Ishikawa (cell line): ENCODE measurements at regions not wholly inside any gene's neighbourhood (a gene's known extent, or its start where the extent isn't known, plus 50 kb on each side); places are given as distances from the start of the nearest gene placed in this dataset.

ENCODE experiments used
- EGR1 ChIP-seq: IDR thresholded peaks from 2 replicates; pipeline ENCODE4 v1.6.1; 2012
- EP300 ChIP-seq: IDR thresholded peaks from 2 replicates; pipeline ENCODE4 v1.6.1; 2012; ENCODE audit warnings: borderline replicate concordance
- FOXM1 ChIP-seq: IDR thresholded peaks from 2 replicates; pipeline ENCODE4 v1.6.1; 2012; ENCODE audit warnings: low read depth, borderline replicate concordance
- NFIC ChIP-seq: IDR thresholded peaks from 2 replicates; pipeline ENCODE4 v1.6.1; 2012
- RAD21 ChIP-seq: IDR thresholded peaks from 2 replicates; pipeline ENCODE4 v1.6.1; 2012; ENCODE audit warnings: low read depth
- TAF1 ChIP-seq: IDR thresholded peaks from 2 replicates; pipeline ENCODE4 v1.6.1; 2012; ENCODE audit warnings: low read depth, mild to moderate bottlenecking
- TCF12 ChIP-seq: IDR thresholded peaks from 2 replicates; pipeline ENCODE4 v1.6.1; 2012; ENCODE audit warnings: low read depth
- YY1 ChIP-seq: IDR thresholded peaks from 2 replicates; pipeline ENCODE4 v1.6.1; 2012; ENCODE audit warnings: low read depth
- ZBTB7A ChIP-seq: IDR thresholded peaks from 2 replicates; pipeline ENCODE4 v1.6.1; 2012; ENCODE audit warnings: low read depth
- TF ChIP-seq, protein P1 (sequence below): IDR thresholded peaks from 2 replicates; pipeline ENCODE4 v1.6.1; 2012; ENCODE audit warnings: low read depth, mild to moderate bottlenecking
- TF ChIP-seq, protein P2 (sequence below): IDR thresholded peaks from 2 replicates; pipeline ENCODE4 v1.6.1; 2012

DNA sequence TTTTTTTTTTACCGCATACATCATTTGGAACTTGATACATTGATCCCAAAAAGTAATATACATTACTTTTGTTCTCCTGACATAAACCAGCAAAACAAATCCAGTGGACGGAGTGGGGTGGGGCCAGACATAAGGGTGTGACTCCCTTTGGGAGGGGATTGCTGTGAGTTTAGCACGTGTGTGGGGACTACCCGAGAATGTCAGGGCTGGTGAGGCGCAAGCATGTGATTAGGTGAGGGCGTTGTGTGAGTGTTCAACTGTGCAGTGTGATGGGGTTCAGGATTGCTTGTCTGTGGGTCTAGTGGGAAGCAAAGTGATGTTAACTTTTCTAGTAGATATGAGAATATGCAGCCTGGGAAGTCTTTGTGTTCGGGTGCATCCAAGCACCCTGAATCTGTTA, 468.0 kb downstream of the TSHZ3 start:
- TF ChIP-seq TCF12 (no peak), EP300 (no peak), RAD21 (no peak), EGR1 (no peak), ZBTB7A (no peak), TAF1 (no peak), NFIC (no peak), YY1 (no peak), FOXM1 (no peak)
- TF ChIP-seq, protein P1, sequence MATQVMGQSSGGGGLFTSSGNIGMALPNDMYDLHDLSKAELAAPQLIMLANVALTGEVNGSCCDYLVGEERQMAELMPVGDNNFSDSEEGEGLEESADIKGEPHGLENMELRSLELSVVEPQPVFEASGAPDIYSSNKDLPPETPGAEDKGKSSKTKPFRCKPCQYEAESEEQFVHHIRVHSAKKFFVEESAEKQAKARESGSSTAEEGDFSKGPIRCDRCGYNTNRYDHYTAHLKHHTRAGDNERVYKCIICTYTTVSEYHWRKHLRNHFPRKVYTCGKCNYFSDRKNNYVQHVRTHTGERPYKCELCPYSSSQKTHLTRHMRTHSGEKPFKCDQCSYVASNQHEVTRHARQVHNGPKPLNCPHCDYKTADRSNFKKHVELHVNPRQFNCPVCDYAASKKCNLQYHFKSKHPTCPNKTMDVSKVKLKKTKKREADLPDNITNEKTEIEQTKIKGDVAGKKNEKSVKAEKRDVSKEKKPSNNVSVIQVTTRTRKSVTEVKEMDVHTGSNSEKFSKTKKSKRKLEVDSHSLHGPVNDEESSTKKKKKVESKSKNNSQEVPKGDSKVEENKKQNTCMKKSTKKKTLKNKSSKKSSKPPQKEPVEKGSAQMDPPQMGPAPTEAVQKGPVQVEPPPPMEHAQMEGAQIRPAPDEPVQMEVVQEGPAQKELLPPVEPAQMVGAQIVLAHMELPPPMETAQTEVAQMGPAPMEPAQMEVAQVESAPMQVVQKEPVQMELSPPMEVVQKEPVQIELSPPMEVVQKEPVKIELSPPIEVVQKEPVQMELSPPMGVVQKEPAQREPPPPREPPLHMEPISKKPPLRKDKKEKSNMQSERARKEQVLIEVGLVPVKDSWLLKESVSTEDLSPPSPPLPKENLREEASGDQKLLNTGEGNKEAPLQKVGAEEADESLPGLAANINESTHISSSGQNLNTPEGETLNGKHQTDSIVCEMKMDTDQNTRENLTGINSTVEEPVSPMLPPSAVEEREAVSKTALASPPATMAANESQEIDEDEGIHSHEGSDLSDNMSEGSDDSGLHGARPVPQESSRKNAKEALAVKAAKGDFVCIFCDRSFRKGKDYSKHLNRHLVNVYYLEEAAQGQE: no peak
- TF ChIP-seq, protein P2, sequence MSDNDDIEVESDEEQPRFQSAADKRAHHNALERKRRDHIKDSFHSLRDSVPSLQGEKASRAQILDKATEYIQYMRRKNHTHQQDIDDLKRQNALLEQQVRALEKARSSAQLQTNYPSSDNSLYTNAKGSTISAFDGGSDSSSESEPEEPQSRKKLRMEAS: no peak
